NCI-H2107 treated with DMSO at 0.1 percent for 48 hours (cell line): ENCODE measurements at regions not wholly inside any gene's neighbourhood (a gene's known extent, or its start where the extent isn't known, plus 50 kb on each side); places are given as distances from the start of the nearest gene placed in this dataset.

Experiments used
- DNase-seq: peaks from one replicate; lab custom pipeline; 2025; ENCODE audit not compliant: unreplicated experiment; lab: John Stamatoyannopoulos, UW

DNA sequence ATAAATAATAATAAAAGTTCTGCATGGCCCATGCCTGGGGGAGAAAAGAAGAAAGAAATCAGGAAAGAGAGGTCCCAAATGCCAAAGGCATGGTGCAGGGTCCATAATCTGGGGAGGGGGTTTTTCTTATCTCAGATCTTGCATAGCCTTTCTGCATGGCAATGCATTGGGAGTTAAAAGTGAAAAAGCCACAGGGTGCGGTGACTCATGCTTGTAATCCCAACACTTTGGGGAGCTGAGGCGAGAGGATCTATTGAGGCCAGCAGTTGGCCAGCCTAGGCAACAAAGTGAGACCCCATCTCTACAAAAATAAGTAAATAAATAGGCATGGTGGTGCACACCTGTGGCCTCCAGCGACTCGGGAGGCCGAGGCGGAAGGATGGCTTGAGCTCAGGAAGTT, 76.8 kb upstream of the GATA2 start:
- no peak for DNase-seq

DNA sequence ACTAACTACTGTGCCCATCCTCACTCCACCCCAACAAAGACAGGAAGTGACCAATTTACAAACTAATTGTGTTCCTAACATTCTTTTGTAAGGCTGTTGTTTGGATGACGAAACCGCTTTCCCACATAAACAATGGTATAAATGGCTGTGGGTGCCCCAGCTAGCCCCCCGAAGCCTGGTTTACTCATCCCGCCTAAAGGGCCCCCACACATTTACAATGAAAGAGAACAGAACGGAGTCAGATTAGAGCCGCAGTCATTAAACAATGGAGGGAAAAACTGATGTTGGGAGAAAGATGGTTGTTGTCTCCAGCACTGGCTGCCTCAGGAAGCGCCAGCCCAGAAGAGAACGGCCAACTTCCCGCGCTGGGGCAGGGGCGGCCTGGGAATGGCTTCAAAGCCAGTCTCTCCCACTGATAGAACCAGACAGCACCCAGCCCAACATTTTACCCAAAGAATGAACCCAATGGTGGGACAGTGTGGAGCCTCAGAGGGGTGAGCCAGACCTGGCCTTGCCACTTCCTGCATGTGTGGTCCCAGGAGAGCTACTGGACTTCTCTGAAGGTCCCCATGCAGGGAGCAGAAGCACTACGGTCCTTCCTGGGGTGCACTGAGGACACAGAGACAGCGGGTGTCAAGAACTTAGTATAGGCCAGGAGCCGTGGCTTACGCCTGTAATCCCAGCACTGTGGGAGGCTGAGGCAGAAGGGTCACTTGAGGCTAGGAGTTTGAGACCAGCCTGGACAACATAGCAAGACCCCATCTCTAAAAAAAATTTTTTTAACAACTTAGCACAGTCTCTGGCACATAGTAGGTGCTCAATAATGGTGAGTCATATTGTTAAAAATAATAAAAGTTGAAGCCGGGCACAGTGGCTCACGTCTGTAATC, 75.8 kb upstream of the GATA2 start:
- DNase-seq, result no peak

DNA sequence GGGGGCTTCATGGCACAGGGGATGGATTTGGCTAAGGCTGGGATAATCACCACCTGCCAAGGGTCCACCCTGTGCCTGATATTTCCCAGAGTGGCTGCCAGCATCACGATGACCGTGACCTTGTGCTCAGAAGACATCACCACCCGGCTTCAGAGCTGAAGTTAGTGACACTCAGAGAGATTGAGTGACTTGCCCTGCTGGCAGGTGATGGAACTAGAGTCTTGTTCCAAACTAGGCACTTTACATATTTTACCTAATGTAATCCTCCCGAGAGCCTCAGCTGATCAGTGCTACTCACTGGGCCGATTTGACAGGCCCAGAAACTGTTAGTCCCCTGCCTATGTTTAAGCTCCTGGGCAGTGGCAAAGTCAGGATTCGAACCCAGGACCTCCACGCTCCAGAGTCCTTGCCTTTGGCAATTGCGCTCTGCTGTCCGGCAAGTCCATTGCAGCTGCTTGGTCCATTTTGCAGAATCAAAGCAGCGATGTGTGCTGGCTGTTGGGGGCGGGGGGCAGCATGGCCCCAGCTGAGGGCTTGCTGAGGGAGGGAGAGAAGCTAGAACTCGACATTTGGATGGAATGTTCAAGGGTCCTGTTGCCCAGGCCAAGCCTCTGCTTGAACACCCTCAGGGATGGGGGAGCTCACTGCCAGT, 74.8 kb upstream of the GATA2 start:
- DNase-seq, result no peak

DNA sequence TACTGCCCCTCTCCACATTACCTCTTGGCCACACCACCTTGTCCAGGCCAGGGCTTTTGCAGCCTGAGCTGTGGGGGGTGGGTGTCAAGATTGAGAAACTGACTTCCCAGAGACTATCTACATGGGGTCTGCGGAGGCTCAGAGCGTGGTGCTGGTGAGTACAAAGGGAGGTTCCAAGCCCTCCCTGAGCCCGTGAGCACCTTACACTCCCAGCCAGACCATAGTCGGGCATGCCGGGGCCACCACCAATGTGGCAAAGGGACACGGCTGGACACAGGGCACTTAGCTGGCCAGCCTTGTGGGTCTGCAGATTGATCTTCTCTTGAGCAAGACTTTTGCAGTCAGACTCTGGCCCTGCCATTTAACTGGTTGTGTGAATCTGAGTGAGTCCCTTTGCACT, 74.1 kb upstream of the GATA2 start:
- no peak for DNase-seq

DNA sequence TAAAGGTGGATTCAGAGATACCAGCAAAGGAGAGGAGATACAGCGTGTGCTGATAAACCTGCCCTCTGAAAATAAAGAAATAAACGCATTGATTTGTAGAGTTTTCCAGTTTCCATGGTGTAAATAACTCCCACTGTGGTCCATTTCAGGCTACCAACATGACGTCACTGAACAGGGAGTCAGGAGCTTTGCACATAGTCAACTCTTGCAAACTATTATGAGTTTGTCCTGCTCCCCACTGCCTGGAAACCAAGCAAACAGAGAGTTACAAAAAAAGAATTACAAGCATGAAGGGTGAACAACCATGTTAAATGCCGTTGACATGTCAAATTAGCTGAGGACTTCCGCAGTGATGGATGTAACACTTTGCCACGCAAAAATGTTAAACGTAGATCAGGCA, 70.4 kb upstream of the GATA2 start:
- DNase-seq, result no peak

DNA sequence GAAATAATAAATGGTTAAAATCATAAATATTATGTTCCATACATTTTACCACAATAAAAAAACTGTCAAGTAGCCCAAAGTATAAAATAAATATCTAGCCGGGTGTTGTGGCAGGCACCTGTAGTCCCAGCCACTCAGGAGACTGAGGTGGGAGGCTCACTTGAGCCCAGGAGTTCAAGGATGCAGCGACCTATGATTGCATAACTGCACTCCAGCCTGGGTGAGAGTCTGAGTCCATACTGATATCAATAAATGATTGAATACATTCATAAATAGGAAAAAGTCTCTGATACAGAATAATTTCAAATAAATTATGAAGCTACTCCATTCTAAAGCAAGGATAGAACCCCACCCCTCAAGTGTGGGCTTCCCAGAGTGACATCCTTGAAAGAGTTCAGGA, 68.5 kb upstream of the GATA2 start:
- no peak for DNase-seq

DNA sequence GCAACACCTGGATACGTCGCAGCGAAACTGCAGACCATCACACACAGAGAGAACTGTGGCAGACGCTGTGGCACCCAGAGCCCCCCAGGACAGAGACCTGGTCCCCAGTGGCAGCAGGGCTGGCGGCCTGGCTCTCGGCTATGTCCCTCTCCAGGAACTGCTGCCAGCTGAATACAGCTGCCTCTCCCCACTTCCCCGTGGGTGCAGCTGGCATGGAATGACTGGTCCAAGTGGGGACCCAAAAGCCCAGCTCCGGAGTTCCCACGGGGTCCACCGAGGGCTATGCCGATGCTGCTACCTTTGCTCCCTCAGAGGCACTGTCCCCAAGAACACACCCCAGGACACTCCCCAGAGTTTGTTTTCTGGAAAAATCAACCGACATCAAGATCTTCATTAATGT, 67.8 kb upstream of the GATA2 start:
- no peak for DNase-seq

DNA sequence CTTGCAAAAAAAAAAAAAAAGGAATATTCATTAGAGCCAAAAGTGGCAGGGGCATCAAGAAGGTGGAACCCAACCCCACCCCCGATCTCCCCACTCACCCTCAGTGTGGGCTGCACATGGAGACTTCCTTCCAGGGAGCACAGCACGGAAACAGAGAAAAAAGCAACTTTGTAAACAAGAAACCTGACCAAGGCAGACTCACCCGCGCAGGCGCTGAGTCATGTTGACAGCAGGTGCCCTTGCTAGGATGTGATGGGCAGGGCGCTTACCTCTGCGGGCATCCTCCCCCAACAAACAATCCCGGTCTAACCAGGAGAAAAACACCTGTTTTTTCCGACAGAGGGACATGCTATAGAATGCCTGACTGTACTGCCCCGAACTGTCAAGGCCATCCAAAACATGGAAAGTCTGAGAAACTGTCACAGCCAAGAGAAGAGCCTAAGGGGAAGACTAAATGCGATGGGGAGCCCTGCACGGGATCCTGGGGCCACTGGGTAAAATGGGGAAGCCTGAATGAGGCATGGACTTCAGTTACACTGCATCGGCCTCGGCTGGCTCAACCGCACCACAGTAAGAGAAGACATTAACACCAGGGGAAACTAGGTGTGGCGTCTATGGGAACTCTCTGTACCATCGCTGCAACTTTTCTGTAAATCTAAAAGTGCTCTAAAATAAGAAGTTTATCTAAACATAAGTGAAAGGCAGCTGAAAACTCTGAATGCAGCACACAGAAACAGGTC, 66.7 kb upstream of the GATA2 start:
- DNase-seq, result peak; percentile 63

DNA sequence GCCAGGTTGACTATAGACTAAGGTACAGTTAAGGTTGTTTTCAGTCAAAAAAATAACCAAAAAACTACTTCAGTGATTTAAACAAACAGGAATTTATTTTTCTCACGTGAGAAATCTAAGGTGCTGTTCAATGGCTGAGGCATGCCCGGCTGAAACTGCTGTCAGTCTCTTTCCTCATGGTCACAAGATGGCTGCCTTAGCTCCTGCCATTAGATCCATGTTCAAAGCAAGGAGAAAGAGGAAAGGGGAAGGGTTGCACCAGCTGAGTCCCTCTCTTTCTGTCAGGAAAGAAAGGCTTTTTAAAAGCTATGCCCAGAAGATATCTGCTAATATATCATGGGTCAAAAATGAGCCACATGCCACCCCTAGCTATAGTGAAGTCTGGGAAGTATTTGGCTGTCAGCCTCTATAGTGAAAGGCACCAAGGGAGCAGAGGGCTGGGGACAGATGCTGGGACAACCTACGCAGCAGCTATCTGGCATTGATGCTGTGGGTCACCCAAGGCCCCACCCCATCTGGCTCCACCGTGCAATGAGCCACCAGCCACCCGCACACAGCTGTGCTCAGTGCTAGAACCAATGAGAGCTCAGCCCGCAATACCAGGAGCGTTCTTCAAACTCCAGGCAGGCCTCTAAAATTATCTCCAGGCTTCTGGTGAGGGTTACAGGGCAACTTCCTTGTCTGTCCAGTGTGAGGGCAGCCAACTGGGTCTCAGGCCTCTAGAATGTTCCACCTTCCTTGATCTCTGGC, 64.7 kb upstream of the GATA2 start:
- no peak for DNase-seq

DNA sequence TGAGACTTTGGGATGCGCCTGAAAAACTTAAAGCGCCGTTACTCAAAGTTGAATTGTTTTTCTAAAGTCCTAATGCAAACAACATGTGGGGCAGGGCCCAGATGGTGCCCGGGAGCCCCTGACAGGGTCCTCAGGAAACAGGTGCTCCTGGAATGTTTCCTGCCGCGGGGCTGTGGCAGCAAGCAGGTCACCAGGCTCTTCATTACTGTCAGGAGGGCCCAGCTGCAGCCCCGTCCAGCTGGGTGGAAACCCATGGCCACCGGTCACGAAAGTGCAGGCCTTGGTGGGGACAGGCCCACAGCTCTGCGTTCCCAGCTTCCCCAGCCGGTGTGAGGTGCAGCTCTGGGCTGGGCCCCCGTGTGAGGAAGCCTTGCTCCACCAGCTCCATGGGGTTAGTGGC, 63.9 kb upstream of the GATA2 start:
- DNase-seq, result no peak

DNA sequence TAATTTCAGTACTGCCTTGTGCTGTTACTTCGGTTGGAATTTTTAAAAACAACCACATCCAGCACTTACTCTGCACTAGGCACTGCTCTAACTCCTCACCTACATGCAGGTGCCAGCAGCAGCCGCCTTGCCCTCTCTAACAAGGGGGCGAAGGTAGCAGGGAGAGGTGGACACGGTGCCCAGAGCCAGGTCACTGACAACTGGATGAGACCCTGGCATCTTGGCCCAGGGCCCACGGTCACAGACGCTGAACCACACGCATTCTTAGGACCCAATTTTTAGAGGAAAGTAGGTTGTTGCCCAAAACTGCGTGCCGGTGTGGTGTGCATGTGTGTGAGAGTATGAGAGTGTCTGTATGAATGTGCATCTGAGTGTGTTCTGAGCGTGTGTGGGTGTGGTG, 63.4 kb upstream of the GATA2 start:
- DNase-seq, result no peak

DNA sequence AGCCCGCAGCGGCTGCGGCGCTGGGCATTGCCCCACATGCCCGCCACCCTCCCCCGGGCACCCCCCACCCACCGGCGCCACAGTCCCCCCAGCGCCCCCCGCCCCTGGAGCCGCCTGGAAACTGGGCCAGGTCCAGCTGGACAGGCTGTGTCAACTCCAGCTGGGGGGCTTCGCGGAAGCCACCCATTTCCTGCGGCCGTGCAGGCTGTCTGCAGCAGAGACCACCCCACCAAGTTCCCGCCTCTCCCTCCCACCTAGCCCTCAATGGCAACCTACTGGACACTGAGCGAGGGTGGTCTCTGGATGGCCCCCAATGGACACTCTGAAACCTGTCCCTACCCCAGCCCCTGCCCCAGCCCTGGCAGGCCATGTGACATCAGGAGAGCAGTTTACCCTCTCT, 62.8 kb upstream of the GATA2 start:
- DNase-seq, result no peak

DNA sequence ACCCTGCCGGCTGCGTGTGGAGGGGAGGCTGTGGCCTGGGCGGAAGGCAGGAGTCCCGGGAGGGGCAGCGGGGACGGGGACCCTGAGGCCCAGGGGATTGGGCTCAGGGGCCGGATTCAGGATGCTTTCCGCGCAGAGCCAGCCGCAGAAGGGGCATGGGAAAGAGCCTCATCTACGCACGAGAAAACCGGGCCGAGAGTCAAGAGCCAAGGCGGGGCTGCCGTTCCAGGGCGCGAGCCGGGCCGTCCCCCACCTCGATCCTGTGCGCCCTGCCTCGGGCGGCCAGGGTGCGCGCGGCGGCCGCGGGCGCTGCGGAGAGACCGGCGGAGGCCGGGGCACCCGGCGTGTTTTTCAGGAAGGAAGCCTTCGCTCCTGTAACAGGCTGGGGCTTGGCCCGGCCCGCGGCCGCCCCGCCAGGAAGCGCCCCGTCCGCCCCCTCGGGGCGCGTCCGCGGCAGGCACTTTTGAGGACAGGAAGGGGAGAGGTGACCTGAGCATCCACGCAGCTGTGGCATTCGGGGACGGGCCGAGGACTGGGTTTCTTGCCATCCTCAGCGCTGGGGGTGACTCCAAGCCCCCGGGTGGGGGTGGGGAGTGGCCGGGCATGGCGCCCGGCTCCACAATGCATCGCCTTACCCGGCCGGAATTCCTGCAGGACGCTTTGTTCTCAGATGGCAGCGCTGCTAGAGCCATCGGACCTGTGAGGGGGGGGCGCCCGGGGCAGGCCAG, 62.3 kb upstream of the GATA2 start:
- no peak for DNase-seq

DNA sequence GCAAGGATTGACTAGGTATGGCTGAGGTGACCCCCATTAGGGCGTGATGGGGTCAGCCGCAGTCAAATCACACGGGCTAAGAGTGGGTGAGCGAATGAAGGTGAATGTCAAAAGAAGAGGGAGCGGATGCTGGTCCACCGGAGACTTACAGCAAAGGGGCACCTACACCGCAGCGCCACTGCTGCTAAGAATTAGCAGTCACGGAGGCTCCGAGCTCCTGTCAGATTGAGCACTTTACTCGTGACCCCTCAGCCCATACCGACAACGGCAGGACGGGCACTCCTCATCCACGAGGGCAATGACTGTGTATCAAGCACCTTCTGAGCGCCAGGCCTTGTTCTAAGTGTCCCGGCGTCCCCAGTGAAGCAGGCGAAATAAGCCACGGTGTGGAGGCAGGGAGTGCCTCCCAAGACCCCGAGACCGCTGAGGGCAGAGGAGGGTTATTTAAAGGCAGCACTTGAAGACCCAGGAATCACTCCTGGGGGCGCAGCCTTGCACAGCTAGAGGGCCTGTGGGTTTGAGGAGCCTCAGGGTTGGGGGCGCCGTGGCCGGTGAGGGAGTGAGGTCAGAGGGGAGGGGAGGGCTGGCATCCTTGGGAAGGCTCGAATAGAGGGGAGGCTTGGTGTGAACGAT, 61.6 kb upstream of the GATA2 start:
- no peak for DNase-seq

DNA sequence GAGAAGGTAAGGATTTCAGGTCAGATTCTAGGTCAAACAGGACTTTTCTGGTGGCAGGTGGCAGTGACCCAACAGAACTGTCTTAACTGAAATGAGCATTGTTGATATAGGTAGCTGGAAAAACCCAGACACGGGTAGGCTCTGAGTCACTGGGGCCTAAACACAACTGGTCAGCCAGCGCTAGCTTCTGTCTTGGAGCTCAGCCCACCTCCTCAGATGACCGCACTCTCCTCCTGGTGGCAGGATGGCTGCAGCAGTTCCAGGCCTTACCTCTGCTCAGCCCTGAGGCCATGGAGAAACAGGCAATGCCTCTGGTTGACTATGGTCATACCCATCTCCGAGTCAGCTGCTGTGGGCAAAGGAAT, 61.1 kb upstream of the GATA2 start:
- no peak for DNase-seq

DNA sequence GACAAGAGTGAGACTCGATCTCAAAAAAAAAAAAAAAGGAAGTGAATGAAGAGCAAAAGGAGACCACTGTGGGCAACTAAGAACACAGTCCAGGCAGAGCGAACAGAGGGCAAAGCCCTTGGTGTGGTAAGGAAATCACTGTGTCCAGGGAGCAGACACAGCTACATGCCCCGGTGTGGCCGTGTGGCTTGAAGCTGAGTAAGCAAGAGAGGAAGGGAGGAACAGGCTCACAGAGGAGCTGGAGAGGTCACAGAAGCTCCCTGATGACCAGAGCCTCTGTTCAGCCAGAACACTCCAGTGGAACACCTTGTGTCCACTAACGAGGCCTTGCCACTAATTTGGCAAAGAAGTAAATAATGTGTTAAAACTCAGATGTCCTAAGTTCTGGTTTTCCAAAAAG, 60.6 kb upstream of the GATA2 start:
- DNase-seq, result no peak

DNA sequence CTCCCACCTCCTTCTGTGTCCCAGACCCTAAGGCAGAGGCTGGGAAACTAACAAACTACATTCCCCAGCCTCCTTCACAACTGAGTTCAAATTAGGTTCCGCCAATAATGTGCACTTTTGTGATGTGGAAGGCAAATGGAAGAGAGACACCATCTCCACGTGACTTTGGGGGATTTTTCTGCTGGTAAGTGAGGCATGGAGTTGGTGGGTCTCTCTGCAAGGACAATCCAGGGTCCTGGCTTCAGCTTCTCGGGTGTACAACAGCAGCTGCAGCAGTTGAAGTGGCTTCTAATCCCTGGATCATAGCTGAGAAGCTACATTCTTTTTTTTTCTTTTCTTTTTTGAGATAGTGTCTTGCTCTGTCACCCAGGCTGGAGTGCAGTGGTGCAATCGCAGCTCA, 58.9 kb upstream of the GATA2 start:
- DNase-seq, result no peak

DNA sequence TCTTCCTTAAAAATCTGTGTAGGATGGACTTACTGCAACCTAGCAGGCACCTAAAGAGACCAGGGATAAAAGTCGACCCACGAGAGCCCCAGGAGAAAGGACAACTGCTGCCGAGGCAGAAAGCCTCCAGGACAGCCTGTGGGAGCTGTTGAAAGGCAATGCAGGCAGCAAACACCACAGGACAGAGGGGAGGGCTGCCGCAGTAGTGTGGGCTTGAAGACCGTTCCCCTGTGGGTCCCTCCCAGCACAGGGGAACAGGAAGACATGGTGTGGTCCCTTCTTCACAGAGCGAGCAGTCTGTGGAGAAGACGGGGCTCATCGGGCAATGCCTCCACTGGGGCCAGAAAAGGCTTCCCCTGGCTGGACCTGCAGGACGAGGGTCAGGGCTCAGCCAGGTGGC, 58.5 kb upstream of the GATA2 start:
- no peak for DNase-seq

DNA sequence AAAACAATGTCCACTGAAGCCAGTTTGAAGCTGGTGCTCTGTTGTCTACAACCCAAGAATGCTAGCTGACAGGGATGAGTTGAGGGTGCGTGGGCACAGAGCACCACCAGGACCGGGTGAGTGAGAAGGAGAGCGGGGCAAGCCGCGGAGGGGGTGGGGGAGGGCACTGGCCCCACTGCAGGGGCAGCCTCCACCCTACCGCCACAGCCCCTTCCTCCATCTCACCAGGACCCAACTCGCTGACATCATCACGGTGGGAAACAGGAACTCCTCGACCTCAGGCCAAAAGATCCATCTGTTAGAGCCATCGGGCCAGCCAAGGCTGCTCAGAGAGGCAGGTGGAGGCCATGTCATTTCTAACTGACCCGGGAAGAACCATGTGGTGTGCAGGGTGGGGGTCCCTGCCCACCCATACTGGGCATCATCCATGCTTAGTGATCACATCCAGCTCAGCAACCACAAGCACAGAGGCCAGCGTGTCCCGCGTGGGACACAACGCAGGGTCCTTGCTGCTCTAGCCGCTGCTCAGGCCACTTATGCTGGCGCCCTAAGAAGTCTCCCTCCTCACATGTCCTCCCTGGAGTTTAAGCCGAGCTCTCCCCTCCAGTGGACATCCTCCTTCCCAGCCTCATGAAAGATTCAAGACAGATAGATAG, 57.6 kb upstream of the GATA2 start:
- DNase-seq, result no peak

DNA sequence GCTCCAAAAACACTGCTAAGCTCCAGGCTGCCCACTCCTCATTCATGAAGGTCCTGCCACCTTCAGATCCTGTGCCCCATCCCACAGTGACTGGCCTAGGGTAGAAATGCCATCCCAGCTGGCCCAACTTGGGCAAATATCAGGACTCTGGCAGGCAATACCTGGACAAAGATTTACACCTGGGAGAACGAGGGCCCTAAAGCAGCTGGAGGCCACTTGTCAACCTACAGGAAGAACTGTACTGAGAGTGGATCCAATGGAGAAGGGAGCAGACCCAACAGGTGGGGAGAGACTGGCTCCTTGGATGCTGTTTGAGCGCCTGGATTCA, 57.1 kb upstream of the GATA2 start:
- DNase-seq, result no peak
